GM23338 (cell line): ENCODE measurements at regions not wholly inside any gene's neighbourhood (a gene's known extent, or its start where the extent isn't known, plus 50 kb on each side); places are given as distances from the start of the nearest gene placed in this dataset.

Experiments used
- ATAC-seq: fragments of 200-7000 bp; cut with Tn5 transposase; 3 replicates; pipeline ENCODE4 v1.9.1; 2020
- DNase-seq: peaks from one replicate; pipeline ENCODE4 v3.0.0-alpha.2; 2015; ENCODE audit warnings: low spot score
- H2AFZ ChIP-seq: fragments of 200-600 bp; sonication (generic); 2 replicates; pipeline ENCODE4 v1.8.0; 2016; ENCODE audit warnings: antibody characterized with exemption, mild to moderate bottlenecking, moderate library complexity
- H3F3A ChIP-seq: fragments of 200-600 bp; sonication (generic); replicated peaks from 2 replicates; pipeline ENCODE4 v1.8.0; 2017; ENCODE audit warnings: antibody characterized with exemption, mixed run types, low read depth
- H3K27ac ChIP-seq: fragments of 200-600 bp; sonication (generic); 2 replicates; pipeline ENCODE4 v1.6.1; 2016; ENCODE audit warnings: low read depth
- H3K27me3 ChIP-seq: fragments of 200-600 bp; sonication (generic); 2 replicates; pipeline ENCODE4 v1.8.0; 2016; ENCODE audit warnings: mild to moderate bottlenecking, mixed run types, moderate library complexity; ENCODE audit not compliant: insufficient read depth
- H3K36me3 ChIP-seq: fragments of 200-600 bp; sonication (generic); 2 replicates; pipeline ENCODE4 v1.8.0; 2016; ENCODE audit warnings: mild to moderate bottlenecking; ENCODE audit not compliant: insufficient read depth
- H3K4me1 ChIP-seq: fragments of 200-600 bp; sonication (generic); 2 replicates; pipeline ENCODE4 v1.8.0; 2016; ENCODE audit warnings: mild to moderate bottlenecking, moderate library complexity; ENCODE audit not compliant: insufficient read depth
- H3K4me2 ChIP-seq: fragments of 200-600 bp; sonication (generic); 2 replicates; pipeline ENCODE4 v1.7.1; 2017; ENCODE audit warnings: mixed run types
- H3K4me3 ChIP-seq: fragments of 200-600 bp; sonication (generic); 2 replicates; pipeline ENCODE4 v1.6.1; 2016; ENCODE audit warnings: mixed run types
- H3K79me2 ChIP-seq: fragments of 200-600 bp; sonication (generic); replicated peaks from 2 replicates; pipeline ENCODE4 v1.8.0; 2017; ENCODE audit warnings: mild to moderate bottlenecking; ENCODE audit not compliant: insufficient read depth
- H3K9me2 ChIP-seq: fragments of 200-600 bp; sonication (generic); 2 replicates; pipeline ENCODE4 v1.8.0; 2017; ENCODE audit not compliant: insufficient read depth
- H4K20me1 ChIP-seq: fragments of 200-600 bp; sonication (generic); replicated peaks from 2 replicates; pipeline ENCODE4 v1.8.0; 2017; ENCODE audit warnings: mild to moderate bottlenecking; ENCODE audit not compliant: insufficient read depth
- H3K27ac Mint-ChIP-seq: 2 replicates; pipeline ENCODE4 v1.8.0; 2020; ENCODE audit warnings: inconsistent platforms, mild to moderate bottlenecking, moderate library complexity, mixed read lengths
- H3K27me3 Mint-ChIP-seq: 3 replicates; pipeline ENCODE4 v1.8.0; 2022; ENCODE audit warnings: low read depth, mild to moderate bottlenecking, moderate library complexity, mixed read lengths, inconsistent platforms; ENCODE audit not compliant: insufficient read depth, poor library complexity
- H3K36me3 Mint-ChIP-seq: 3 replicates; pipeline ENCODE4 v1.8.0; 2021; ENCODE audit warnings: low read depth, mild to moderate bottlenecking, inconsistent platforms, moderate library complexity, mixed read lengths
- H3K4me1 Mint-ChIP-seq: 3 replicates; pipeline ENCODE4 v1.8.0; 2020; ENCODE audit warnings: mild to moderate bottlenecking, inconsistent platforms, mixed read lengths
- H3K4me3 Mint-ChIP-seq: 3 replicates; pipeline ENCODE4 v1.8.0; 2021; ENCODE audit warnings: moderate library complexity, mild to moderate bottlenecking, inconsistent platforms, mixed read lengths
- H3K9me3 Mint-ChIP-seq: 3 replicates; pipeline ENCODE4 v1.8.0; 2020; ENCODE audit warnings: moderate library complexity, mild to moderate bottlenecking, inconsistent platforms, mixed read lengths
- CREB1 ChIP-seq: fragments of 250-450 bp; sonication (Bioruptor Pico); IDR thresholded peaks from 2 replicates; pipeline ENCODE4 v1.5.0; 2020; ENCODE audit warnings: low read depth, mild to moderate bottlenecking, moderate library complexity
- CTCF ChIP-seq, 2 experiments: fragments of 200-600 bp in 1 of 2; sonication (generic) in 1 of 2; conservative IDR thresholded peaks; 2 replicates each; pipeline versions ENCODE4 v1.5.1 to v1.6.1; 2016 to 2017; ENCODE audit warnings: antibody characterized with exemption in 2 of 2, low read depth in 2 of 2, mild to moderate bottlenecking in 2 of 2, moderate library complexity in 1 of 2
- EZH2 ChIP-seq: fragments of 200-600 bp; sonication (generic); IDR thresholded peaks from one replicate; pipeline ENCODE4 v1.8.0; 2017; ENCODE audit warnings: antibody characterized with exemption, mild to moderate bottlenecking, low read depth; ENCODE audit not compliant: unreplicated experiment
- JUNB ChIP-seq: IDR thresholded peaks from one replicate; pipeline ENCODE4 v1.6.1; 2016; ENCODE audit warnings: antibody characterized with exemption; ENCODE audit not compliant: unreplicated experiment
- NANOG ChIP-seq: IDR thresholded peaks from 2 replicates; pipeline ENCODE4 v1.6.1; 2016; ENCODE audit warnings: antibody characterized with exemption, borderline replicate concordance
- POLR2AphosphoS5 ChIP-seq: IDR thresholded peaks from 2 replicates; pipeline ENCODE4 v1.6.1; 2016; ENCODE audit warnings: antibody characterized with exemption, low read depth
- REST ChIP-seq: IDR thresholded peaks from one replicate; pipeline ENCODE4 v1.6.1; 2018; ENCODE audit warnings: antibody characterized with exemption; ENCODE audit not compliant: unreplicated experiment
- STAT1 ChIP-seq: IDR thresholded peaks from one replicate; pipeline ENCODE4 v1.6.1; 2016; ENCODE audit warnings: antibody characterized with exemption; ENCODE audit not compliant: unreplicated experiment
- ZNF114 ChIP-seq: fragments of 250-450 bp; sonication (Bioruptor Pico); IDR thresholded peaks from 2 replicates; pipeline ENCODE4 v1.5.0; 2020; ENCODE audit warnings: mild to moderate bottlenecking, moderate library complexity
- ZNF331 ChIP-seq: fragments of 250-450 bp; sonication (Bioruptor Pico); IDR thresholded peaks from 2 replicates; pipeline ENCODE4 v1.5.0; 2020; ENCODE audit warnings: low read depth, mild to moderate bottlenecking, moderate library complexity
- ZNF462 ChIP-seq: fragments of 250-450 bp; sonication (Bioruptor Pico); IDR thresholded peaks from 2 replicates; pipeline ENCODE4 v1.5.0; 2020; ENCODE audit warnings: mild to moderate bottlenecking, moderate library complexity

DNA sequence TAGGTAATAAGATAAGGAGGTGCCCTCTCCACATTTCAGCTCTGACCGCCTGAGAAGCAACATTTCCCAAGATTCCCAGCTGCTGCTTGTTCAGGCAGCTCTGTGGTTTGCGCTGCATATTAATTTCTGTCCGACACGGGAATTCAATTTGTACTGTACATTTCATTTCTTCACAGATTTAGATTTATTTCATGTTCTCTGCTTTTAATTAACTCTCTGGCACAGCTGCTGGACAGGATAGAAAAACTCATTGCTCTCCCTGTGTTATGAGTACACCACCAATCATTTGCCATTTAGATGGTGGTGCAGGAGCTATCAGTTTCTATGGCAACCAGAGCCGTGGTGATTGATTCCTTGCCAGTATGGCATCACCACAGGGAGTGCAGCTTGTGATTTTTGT lies 558.5 kb downstream of the DMRTA1 start (continued):
- TF ChIP-seq ZNF462 (CRISPR knock-in tag) (no peak), CTCF (conservative IDR thresholded peaks at IDR 0.05; ENCODE audit: low read depth in 2 of 2) (no peak)

GRCh38 chr9:23006127-23006526 lies 559.5 kb downstream of the DMRTA1 start:
- no peaks in the 10 kb centered on the region for H3F3A ChIP-seq
- H3K4me1 ChIP-seq: peaks cover 5% of the 10 kb centered on the region
- no peak overlapping the region for H2AFZ ChIP-seq
- DNase-seq (no peak), ATAC-seq (no peak)
- no peaks in the 10 kb centered on the region for H3K9me3 Mint-ChIP-seq
- H3K27me3 Mint-ChIP-seq: no peaks in the 10 kb centered on the region
- no peaks in the 10 kb centered on the region for H3K36me3 ChIP-seq
- H3K9me2 ChIP-seq: no peaks in the 10 kb centered on the region
- H3K27ac Mint-ChIP-seq: no peak overlapping the region
- no peaks in the 10 kb centered on the region for H3K36me3 Mint-ChIP-seq
- H3K4me3 ChIP-seq: no peak overlapping the region
- H3K27me3 ChIP-seq: no peaks in the 10 kb centered on the region
- no peaks in the 10 kb centered on the region for H4K20me1 ChIP-seq
- no peak overlapping the region for H3K4me3 Mint-ChIP-seq
- no peak overlapping the region for H3K27ac ChIP-seq
- no peaks in the 10 kb centered on the region for H3K79me2 ChIP-seq
- H3K4me2 ChIP-seq: no peak overlapping the region
- H3K4me1 Mint-ChIP-seq: peaks cover 7% of the 10 kb centered on the region; the same call in 2 of the 3 replicates
- TF ChIP-seq ZNF331 (CRISPR knock-in tag): no peak
- TF ChIP-seq NANOG: no peak
- no peak for TF ChIP-seq STAT1
- TF ChIP-seq JUNB: no peak
- TF ChIP-seq ZNF114 (CRISPR knock-in tag): no peak
- TF ChIP-seq REST: no peak
- no peak for TF ChIP-seq POLR2AphosphoS5
- no peak for TF ChIP-seq EZH2
- TF ChIP-seq CREB1 (CRISPR knock-in tag): no peak
